SKM-1 (cell line): ENCODE measurements at regions not wholly inside any gene's neighbourhood (a gene's known extent, or its start where the extent isn't known, plus 50 kb on each side); places are given as distances from the start of the nearest gene placed in this dataset.

Source experiments
- DNase-seq: peaks from one replicate; lab custom pipeline; 2025; ENCODE audit not compliant: unreplicated experiment; lab: John Stamatoyannopoulos, UW

DNA sequence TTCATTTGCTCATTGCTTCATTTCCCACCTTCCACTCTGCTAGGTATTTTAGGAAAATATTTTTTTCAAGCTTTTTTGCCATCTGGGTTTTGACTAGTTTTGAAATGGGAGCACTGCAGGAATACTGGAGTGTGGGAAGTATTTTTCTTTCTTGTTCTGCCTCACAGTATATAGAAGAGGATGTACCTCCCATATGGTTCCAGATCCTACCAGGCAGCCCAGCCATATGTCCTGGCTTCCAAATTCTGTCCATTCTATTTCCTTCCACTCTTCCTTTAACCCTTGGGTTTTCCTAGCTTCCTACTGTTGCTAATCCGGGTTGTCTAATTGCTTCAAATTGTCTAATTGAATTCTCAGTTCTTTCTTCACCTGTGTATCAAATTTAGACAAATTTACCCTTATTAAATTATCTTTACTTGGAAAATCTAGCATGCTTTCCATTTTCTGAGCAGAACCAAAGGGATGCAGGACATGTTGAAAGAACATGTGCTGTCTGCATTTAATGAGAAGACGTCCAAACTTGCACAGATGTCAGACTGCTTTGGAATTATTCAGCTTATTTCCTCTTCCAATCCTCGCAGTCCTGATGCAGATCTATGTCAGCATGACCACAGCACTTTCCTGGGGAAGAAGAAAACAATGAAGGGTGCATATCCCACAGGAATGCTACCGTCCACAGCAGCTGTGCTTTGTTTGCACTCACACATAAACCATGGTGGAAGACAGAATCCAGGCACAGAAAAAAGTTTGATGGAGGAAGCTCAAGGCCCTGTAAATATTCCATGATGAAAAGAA lies 1273.9 kb upstream of the MAP3K7 start:
- DNase-seq: no peak

DNA sequence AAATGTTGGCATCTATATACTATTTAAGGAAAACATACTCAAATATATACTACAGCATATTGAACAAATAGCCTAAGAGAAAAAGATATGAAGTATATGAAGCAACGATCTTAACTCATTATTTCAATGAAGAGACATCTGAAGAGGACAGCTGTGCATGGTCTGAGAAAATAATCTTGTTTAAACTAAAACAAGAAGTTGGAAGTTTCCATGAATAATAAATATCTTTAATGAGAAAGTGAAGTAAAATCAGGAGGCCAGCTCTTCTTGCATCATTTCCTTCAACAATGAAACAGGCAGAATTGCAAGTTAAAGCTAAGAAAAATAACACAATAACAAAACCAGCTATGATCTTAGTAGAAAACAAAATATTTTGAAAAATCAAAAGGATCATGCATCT lies 1265.4 kb upstream of the MAP3K7 start:
- no peak for DNase-seq

DNA sequence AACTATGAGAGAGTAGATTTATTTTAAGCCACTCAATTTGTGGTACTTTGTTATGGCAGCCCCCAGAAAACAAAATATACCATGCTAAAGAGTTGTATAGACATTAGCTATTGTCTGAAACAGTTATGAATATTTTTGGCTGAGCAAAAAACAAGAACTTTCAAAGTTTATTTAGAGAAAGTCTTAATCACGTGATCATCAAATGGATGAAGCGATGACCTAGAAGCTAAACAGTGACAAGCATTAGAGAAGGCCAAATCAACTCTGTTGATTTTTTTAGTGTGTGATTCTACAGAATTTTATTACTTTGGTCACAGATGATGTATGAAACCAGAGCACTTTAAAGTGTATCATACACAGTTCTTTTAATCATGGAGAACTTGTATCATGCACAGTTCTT lies 1247.9 kb upstream of the MAP3K7 start:
- no peak for DNase-seq

DNA sequence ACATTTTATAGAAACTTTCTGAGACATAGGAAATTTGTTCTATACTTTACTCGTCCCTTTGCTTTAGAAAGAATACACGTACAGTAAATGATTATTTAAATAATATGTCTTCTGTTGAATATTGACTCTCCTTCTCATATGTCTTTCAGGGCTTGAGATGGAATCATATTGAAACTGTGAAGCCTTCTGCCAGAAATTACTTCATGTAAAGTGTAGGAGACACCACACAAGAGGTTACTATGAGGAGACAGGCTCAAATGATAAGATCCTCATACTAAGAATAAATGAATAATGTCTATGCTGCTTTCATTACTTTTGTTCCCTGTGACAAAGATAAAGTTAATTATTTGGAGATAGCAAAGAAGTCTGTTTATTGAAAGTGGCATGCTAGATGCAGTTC lies 1240.3 kb upstream of the MAP3K7 start:
- no peak for DNase-seq

DNA sequence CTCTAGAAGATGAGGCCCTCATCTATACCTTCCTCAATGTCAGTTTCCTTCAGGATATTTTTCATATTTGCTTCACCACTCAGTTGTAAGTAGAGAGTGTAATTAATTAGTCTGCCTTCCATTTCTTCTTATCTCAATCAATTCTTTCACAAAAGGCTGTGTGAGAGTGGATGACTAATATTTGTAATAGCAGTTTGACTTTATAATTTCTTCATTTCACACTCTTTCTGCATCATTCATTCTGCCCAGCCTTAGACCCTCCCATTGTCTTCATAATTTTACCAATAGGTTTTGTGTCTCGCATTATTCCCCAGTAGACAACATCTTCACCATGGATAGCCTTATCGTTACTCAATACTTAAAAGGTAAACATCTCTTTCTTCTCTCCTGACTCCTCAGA lies 1239.3 kb upstream of the MAP3K7 start:
- no peak for DNase-seq

DNA sequence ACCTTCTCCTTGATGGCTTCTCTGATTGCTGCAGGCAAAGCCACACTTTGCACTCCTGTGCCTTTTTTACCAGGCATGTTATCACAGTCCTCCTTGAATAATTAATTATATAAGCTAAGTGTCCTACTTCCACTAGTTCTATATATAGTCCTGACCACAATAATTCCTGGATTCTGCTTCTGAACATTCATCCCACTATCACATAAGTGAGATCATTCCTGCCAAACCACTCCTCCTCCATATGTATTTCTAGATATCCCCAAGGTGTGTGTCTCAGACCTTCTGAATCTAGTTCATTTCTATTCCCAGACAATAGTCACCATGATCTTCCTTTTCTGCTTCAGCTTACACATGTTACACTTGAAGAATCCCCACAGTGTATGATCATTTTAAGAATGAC lies 1237.5 kb upstream of the MAP3K7 start:
- no peak for DNase-seq

DNA sequence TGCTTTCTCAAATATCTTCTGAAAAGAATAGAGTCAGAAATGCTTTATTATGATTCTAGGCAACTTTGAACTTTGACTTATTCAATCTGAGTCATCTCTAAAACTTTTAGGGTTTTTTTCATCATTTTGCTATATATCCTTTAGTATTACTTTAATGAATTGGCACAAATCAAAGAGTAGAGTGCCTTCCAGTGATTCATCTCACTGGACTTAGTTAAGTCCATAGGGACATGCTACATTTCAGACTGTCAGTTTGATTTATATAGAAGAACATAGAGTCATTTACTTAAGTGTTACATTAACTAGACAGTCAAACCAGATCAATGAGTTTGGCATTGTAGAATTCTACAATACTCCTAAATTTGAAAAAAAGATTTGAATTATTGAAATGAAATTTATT lies 1235.7 kb upstream of the MAP3K7 start:
- DNase-seq: no peak

DNA sequence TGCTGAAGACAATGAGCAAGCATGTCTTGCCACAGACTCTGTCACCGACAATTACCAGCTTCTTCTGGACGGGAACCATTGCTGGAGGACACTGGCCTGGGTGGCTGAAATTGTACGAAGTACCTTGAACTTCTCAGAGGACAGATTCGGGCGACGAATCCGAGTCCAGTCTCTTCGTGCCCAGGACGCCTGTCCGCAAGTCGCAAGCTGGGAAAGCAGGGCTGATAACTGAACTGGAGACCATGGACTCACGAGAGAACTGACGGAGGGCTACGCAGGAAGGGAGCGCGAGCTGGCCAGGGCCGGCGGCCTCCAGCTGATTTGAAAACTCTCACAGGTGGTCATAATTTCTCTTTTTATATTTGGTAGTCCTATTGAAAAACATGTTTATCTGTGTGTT lies 1229.5 kb upstream of the MAP3K7 start:
- no peak for DNase-seq

DNA sequence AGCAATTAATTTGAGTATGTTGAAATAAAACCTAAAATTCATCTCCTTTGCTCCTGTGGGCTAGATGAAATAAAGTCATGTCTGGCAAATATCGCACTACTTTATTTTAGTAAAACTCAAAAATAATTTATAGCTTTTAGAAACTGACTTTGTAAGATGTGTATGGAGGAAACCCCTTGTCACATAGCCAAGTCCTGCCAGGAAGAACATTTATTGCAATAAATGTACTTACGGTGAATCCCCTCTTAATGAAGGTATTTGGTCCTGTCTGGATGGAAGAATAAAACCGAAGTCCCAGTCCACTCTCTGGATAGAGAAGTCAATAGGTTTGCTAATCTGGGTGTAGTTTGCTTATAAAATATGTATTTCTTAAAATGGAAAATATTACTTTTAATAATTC lies 1226.8 kb upstream of the MAP3K7 start:
- DNase-seq: no peak

DNA sequence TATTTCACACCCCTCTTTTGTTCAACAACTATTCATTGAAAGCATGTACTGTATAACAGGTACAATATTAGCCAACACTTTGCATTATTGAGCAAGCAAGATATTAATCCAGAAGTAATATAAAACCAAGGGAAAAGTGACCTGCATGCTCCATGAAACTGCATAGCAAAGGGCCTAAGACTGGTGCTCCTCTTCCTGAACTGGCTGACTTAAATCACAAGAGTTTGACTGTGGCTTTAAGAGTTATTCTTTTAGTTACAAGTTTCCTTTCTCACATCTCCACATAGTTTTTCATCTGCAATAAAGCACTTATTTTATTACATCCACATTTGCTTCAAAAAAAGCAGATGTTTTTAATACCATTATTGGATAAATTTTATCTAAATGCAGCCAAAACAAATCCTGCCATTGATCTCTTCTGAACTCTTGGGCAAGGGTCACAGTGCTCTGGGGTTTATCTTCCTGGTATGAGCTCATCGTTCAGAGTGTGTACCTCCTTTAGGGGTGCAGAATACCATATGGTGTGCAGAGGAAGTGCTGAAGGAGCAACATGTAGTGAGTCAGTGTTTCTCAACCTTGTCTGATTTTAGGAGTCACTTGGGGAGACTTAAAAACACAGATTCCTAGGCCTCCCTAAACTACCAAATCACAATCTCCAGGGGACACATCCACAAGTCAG lies 1225.9 kb upstream of the MAP3K7 start:
- no peak for DNase-seq

DNA sequence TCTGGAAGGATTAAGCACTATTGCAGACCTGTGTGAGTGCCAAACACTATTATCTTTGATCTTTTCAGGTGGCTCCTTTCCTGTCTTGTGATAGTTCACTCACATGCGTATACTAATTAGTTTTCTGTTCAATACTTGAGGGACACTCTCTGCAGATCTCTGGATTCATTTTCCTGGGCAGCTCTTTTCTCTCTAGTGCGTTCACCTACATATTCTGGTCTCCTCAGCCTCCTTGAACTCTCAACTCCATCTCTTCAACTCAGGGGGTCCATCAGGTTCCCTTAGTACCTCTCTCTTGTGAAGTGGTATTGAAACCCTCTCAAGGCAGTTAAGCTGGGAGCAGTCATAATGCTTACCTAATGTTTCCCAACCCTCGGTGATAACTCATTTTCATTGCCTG lies 1218.1 kb upstream of the MAP3K7 start:
- DNase-seq: no peak

DNA sequence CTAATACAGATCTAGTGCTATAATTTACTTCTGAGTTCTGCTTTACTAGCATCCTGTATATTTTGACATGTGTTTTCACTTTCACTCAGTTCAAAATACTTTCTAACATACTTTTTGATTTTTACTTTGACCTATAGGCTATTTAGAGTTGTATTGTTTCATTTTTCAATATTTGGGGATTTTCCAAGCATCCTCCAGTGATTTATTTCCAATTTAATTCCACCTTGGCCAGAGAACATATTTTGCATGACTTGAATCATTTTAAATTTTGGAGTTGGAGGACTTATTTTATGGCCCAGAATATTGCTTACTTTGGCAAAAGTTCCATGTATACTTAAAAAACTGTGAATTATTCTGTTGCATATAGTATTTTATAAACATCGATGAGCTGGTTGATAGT lies 1215.6 kb upstream of the MAP3K7 start:
- DNase-seq: no peak

DNA sequence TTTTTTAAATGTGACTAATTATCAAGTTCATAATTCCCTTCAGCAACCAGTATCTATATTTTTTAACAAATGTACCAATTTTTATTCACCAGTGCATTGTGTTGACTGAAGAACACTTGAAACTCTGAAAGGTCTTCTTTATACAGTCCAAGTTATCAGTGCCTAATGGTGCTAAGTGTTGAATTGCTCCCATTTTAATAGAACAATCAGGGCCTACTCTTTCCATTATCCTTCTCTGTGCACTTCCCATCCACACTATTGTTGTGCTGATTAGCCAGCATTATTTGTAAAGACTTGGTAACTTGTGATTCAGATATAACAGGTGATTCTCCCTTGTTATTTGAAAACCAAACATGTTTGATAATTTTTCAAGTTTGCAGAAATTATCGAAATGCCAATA lies 1209.7 kb upstream of the MAP3K7 start:
- no peak for DNase-seq

DNA sequence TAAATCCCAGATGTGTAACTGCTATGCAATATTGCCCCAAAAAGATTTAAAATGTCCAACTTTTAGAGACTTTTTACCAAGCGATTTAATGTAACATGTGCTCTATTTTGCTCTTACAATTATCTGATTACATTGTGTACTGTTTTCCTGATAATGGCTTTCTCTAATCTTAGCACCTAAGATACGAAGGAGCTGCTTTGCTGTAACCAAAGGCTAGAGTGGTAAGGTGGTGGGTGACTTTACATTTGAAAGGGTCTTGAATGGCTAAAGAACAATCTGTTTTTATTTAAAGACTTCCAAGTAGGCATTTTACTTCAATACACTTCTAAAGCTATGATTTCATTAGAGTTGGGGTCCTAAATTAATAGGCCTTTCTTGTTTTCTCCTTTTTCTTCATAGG lies 1201.6 kb upstream of the MAP3K7 start:
- DNase-seq: no peak

DNA sequence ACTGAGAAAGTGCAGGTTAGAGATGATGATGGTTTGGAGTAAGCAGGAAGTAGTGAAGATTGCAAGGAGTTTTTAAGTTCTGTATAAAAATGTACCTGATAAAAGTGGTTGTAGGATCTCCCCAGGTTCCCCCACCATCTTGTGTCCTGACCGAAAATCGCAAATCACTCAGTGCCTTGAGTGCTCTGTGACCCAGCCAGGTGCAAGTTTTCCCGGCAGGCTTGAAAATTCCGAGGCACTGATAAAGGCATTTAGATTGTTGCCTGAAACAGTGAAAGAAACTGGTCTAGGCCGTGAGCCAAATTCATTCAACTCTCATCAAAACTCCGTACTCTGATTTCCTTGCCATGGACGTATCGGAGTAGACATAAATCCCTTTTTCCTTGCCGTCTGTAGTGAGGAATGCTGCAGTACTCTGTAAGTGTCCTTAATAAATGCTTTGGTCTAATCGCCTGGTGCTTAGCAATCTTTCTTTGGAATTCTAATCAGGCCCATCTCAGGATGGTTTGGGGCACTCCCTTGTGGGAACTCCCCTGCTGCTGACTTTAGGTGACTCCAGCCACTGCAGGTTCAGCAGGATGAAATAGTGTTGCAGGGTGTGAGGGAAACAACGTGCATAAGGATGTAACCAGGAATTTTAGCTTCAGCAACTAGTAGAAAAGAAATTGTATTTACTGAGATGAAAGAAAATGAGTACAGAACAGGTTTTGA lies 1199.8 kb upstream of the MAP3K7 start:
- no peak for DNase-seq

DNA sequence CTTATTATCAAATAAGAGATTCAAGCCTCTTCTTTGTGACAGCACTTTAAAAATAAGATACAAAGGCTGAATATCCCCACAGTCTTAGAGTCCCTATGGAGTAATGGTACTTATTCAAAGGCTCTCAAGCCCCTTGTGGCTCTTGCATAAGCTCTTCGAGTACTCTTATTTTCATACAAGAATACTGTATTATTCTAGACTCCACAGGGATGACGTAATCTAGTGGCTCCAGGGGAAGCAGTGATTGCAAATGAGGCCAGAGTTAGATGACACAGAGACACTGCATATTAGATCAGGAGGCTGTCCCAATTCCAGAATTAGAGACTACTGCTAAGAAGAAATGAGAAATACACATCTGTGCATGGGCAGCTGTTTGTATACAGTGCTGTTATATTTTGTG lies 1195.9 kb upstream of the MAP3K7 start:
- no peak for DNase-seq

DNA sequence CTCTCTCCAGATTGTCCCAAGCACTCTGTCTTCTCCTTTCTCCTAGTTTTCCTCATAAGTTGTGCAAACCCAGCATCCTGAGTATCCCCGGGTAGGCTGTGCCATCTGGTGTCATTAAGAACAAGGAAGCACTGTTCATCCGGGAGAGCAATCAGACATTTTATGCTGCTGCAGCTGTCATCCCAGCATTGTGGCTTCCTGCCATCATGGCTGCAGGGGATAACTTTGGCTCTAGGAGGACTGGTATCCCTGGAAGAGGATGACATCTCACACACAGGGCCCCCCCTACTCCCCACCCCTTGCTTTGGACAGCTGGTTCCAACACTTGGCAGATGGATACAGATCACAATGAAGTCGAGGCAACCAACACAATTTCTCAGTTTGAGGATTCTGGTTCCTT lies 1195.1 kb upstream of the MAP3K7 start:
- DNase-seq: no peak

DNA sequence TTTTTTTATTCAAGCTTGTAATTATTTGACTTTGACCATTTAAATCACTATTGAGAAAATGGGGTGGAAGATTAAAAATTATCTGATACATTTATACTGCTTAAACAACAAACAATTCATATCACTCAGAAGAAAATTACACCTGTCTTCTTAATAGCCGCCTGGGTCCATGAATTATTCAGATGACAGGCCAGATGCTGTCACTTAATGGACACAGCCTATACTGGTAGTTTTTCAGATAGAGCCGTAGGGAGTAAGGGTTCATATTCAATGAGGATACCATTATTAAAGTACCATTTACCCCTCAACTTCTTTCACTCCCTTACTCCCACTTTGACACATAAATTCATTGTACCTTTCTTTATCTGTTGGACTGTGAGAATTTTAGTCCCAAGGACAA lies 1193.4 kb upstream of the MAP3K7 start:
- DNase-seq: no peak

DNA sequence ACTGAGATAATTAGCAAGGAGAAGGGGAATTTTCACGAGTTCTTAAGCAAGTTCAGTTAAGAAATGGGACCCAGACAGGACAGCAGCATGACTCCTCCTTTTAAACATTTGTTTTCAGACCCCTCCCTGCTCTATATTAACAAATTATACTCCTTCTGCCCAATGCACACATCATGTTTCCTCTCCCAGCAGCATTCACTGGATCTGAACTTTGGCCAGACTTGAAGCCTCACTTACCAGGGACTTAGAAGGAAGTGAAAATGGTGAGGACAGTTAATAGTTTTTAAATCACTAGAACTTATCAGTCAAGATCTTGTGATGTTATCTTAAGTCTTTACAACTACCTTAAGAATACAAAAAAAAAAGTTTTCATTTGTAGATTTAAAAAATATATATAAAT lies 1174.7 kb upstream of the MAP3K7 start:
- DNase-seq: no peak

DNA sequence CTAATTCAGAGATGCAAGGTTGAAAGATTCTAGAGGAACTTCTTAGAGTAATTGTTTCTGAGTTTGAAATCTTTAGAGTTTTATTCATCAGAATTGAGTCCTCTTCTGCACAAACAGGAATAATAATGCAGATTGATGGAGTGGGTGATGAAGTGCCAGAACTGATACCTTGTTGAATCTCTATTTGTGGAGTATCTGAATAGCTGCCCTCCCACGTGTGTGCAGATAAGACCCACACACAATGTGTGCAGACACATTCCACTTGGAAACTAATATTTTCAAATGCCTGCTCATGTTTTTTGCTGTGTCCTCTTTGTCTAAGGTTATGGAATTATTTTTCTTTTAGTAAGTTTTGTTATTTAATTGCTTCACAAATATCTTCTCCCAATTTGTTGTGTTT lies 1167.8 kb upstream of the MAP3K7 start:
- DNase-seq: no peak

DNA sequence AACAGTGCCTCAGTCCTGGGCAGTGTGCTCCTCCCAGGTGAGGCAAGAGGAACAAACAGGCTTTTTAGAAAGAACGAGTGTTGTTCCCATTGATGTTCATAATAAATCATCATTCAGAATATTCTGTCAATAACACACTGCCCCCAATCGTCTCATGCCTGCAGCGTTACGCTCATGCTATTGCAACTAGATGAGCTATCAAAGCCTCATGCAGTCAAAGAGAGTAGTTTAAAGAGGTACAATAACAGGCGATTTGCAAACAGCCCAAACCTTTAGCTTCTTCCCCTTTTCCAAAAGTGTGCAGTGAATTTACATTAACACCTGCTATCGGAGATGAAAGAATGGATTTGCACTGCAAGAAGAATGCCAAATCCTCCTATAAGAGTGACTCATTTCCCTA lies 1164.7 kb upstream of the MAP3K7 start:
- DNase-seq: no peak

DNA sequence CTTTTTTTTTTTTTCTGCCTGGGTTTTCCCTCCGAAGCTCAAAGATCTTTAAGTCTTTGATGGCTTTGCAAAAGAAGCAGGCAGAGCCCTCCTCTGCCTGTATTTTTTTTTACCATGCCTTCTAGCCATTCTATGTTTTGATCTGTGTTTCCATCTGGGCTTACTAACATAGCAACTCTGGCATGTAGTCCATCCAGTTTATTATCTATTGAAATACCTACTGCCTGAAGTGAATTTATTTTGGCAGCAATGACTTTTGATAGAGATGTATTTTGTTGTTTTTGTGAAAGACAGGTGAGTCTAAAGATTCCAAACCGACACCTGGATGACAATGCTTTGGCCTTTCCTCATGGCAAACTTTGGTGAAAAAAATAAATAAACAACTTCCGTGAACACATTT lies 1157.7 kb upstream of the MAP3K7 start:
- no peak for DNase-seq
